NT2/D1 (cell line): ENCODE measurements at regions not wholly inside any gene's neighbourhood (a gene's known extent, or its start where the extent isn't known, plus 50 kb on each side); places are given as distances from the start of the nearest gene placed in this dataset.
A peak's percentile ranks its signal among the peaks of the same experiment; 100 is the strongest.

Experiments used
- DNase-seq: peaks from one replicate; pipeline ENCODE4 v3.0.0-alpha.2; 2011; ENCODE audit warnings: low read depth, low spot score
- H3K27me3 ChIP-seq: 2 replicates; pipeline ENCODE4 v1.6.0; 2011; ENCODE audit warnings: mild to moderate bottlenecking; ENCODE audit not compliant: insufficient read length, insufficient read depth
- H3K36me3 ChIP-seq: 2 replicates; pipeline ENCODE4 v1.6.1; 2011; ENCODE audit warnings: mild to moderate bottlenecking, low read length, mixed read lengths; ENCODE audit not compliant: insufficient read depth, insufficient read length
- H3K4me1 ChIP-seq: 2 replicates; pipeline ENCODE4 v1.5.1; 2011; ENCODE audit not compliant: insufficient read depth, insufficient read length
- H3K4me3 ChIP-seq: 2 replicates; pipeline ENCODE4 v1.5.1; 2011; ENCODE audit warnings: low read depth; ENCODE audit not compliant: insufficient read length
- H3K9ac ChIP-seq: 2 replicates; pipeline ENCODE4 v1.6.0; 2011; ENCODE audit warnings: low read depth; ENCODE audit not compliant: insufficient read length
- H3K9me3 ChIP-seq: 2 replicates; pipeline ENCODE4 v1.5.1; 2011; ENCODE audit warnings: mild to moderate bottlenecking, low read length; ENCODE audit not compliant: insufficient read depth
- SUZ12 ChIP-seq: IDR thresholded peaks from 2 replicates; pipeline ENCODE4 v1.6.1; 2011; ENCODE audit not compliant: insufficient read length, insufficient read depth; ENCODE audit errors: extremely low read depth
- YY1 ChIP-seq: IDR thresholded peaks from 2 replicates; pipeline ENCODE4 v1.6.1; 2011; ENCODE audit not compliant: insufficient read length, insufficient read depth
- ZNF274 ChIP-seq: IDR thresholded peaks from 2 replicates; pipeline ENCODE4 v1.6.1; 2011; ENCODE audit warnings: mild to moderate bottlenecking, low read depth, low read length

GRCh38 chr20:57062696-57063270 is 203.7 kb downstream of the BMP7 start:
- H3K9ac ChIP-seq = no peak overlapping the region
- TF ChIP-seq ZNF274 (no peak), SUZ12 (no peak), YY1 (no peak)

GRCh38 chr20:57064836-57065235 is 201.6 kb downstream of the BMP7 start:
- Histone ChIP-seq H3K9me3 (no peaks in the 10 kb centered on the region), H3K4me3 (no peak overlapping the region), H3K9ac (no peak overlapping the region), H3K36me3 (no peaks in the 10 kb centered on the region), H3K27me3 (peaks cover 10% of the 10 kb centered on the region), H3K4me1 (peaks cover 19% of the 10 kb centered on the region)
- DNase-seq = no peak
- no peak for TF ChIP-seq SUZ12
- no peak for TF ChIP-seq YY1
- no peak for TF ChIP-seq ZNF274

More at GRCh38 chr20:57062696-57063270, 203.7 kb downstream of the BMP7 start:
- no peak for DNase-seq
- peaks cover 10% of the 10 kb centered on the region for H3K27me3 ChIP-seq
- H3K4me3 ChIP-seq = no peak overlapping the region
- no peaks in the 10 kb centered on the region for H3K9me3 ChIP-seq
- H3K36me3 ChIP-seq = no peaks in the 10 kb centered on the region
- peaks cover 13% of the 10 kb centered on the region for H3K4me1 ChIP-seq

GRCh38 chr20:57065646-57066045 is 200.8 kb downstream of the BMP7 start:
- TF ChIP-seq SUZ12 (no peak), ZNF274 (no peak), YY1 (no peak)
- Histone ChIP-seq H3K9me3 (no peaks in the 10 kb centered on the region), H3K9ac (no peak overlapping the region), H3K36me3 (no peaks in the 10 kb centered on the region), H3K4me3 (no peak overlapping the region), H3K27me3 (peaks cover 13% of the 10 kb centered on the region), H3K4me1 (peaks cover 19% of the 10 kb centered on the region)
- DNase-seq = peak; percentile 27

GRCh38 chr20:57066126-57066900 is 200.1 kb downstream of the BMP7 start:
- H3K9ac ChIP-seq = peak overlapping the region; percentile 6

GRCh38 chr20:57069442-57069841 is 197.0 kb downstream of the BMP7 start:
- H3K9ac ChIP-seq = no peak overlapping the region
- H3K9me3 ChIP-seq = no peaks in the 10 kb centered on the region
- peaks cover 24% of the 10 kb centered on the region for H3K4me1 ChIP-seq
- no peaks in the 10 kb centered on the region for H3K36me3 ChIP-seq
- TF ChIP-seq SUZ12 = no peak
- no peak for TF ChIP-seq YY1
- TF ChIP-seq ZNF274 = no peak
- peaks cover 6% of the 10 kb centered on the region for H3K27me3 ChIP-seq
- DNase-seq = no peak
- no peak overlapping the region for H3K4me3 ChIP-seq

More at GRCh38 chr20:57066126-57066900, 200.1 kb downstream of the BMP7 start:
- Histone ChIP-seq H3K4me1 (peaks cover 19% of the 10 kb centered on the region), H3K4me3 (no peak overlapping the region), H3K9me3 (no peaks in the 10 kb centered on the region), H3K27me3 (peaks cover 16% of the 10 kb centered on the region), H3K36me3 (no peaks in the 10 kb centered on the region)
- TF ChIP-seq YY1 = no peak
- TF ChIP-seq SUZ12 = no peak
- DNase-seq = no peak

GRCh38 chr20:57070296-57070695 is 196.1 kb downstream of the BMP7 start:
- Histone ChIP-seq H3K4me1 (peaks cover 22% of the 10 kb centered on the region), H3K27me3 (peaks cover 6% of the 10 kb centered on the region)
- TF ChIP-seq ZNF274 (no peak), SUZ12 (no peak), YY1 (no peak)

GRCh38 chr20:57071283-57071731 is 195.1 kb downstream of the BMP7 start:
- TF ChIP-seq ZNF274 = no peak
- no peak for TF ChIP-seq SUZ12
- TF ChIP-seq YY1 = no peak
- H3K36me3 ChIP-seq = no peaks in the 10 kb centered on the region
- H3K9me3 ChIP-seq = 0 out of 2 replicates have a peak, but pooled peaks cover 5% of the 10 kb centered on the region
- H3K4me1 ChIP-seq = peaks cover 19% of the 10 kb centered on the region
- peaks cover 6% of the 10 kb centered on the region for H3K27me3 ChIP-seq
- no peak overlapping the region for H3K9ac ChIP-seq
- no peak for DNase-seq
- H3K4me3 ChIP-seq = no peak overlapping the region

More at GRCh38 chr20:57070296-57070695, 196.1 kb downstream of the BMP7 start:
- no peak for DNase-seq
- Histone ChIP-seq H3K36me3 (no peaks in the 10 kb centered on the region), H3K9ac (no peak overlapping the region), H3K9me3 (0 out of 2 replicates have a peak, but pooled peaks cover 5% of the 10 kb centered on the region), H3K4me3 (no peak overlapping the region)
